ENCODE measurements at regions not wholly inside any gene's neighbourhood (a gene's known extent, or its start where the extent isn't known, plus 50 kb on each side); places are given as distances from the start of the nearest gene placed in this dataset.

- TF ChIP-seq POLR2AphosphoS5 (IDR thresholded peaks at IDR 0.05), result no peak
- TF ChIP-seq POLR2A (IDR thresholded peaks at IDR 0.05), result no peak
These were observed 261.6 kb downstream of the DACT1 start for GRCh38 chr14:58899317-58899713.
